Tibial nerve (tissue), 4 donors: ENCODE measurements at regions not wholly inside any gene's neighbourhood (a gene's known extent, or its start where the extent isn't known, plus 50 kb on each side); places are given as distances from the start of the nearest gene placed in this dataset.

ENCODE experiments used
- DNase-seq, 2 donors: peaks; one replicate each; pipeline ENCODE4 v3.0.0-alpha.2; 2019; ENCODE audit warnings: low spot score in 2 of 2
- H3K27ac ChIP-seq, 4 donors: fragments of 200-600 bp; sonication (generic) in 3 of 4; one replicate each; pipeline ENCODE4 v1.5.1; 2017 to 2019; ENCODE audit warnings: mild to moderate bottlenecking in 1 of 4
- H3K27me3 ChIP-seq, 2 donors: fragments of 200-600 bp; sonication (generic) in 1 of 2; one replicate each; pipeline versions ENCODE4 v1.5.1 to v1.6.0; 2017 to 2019
- H3K36me3 ChIP-seq, 3 donors: fragments of 200-600 bp; sonication (generic); one replicate each; pipeline ENCODE4 v1.5.1; 2018 to 2019
- H3K4me1 ChIP-seq, 4 donors: fragments of 200-600 bp; sonication (generic) in 3 of 4; one replicate each; pipeline ENCODE4 v1.5.1; 2017 to 2019
- H3K4me3 ChIP-seq, 4 donors: fragments of 200-600 bp; sonication (generic) in 3 of 4; one replicate each; pipeline ENCODE4 v1.5.1; 2017 to 2019; ENCODE audit warnings: mild to moderate bottlenecking in 1 of 4, moderate library complexity in 1 of 4
- H3K9me3 ChIP-seq, 4 donors: fragments of 200-600 bp; sonication (generic) in 3 of 4; one replicate each; pipeline ENCODE4 v1.5.1; 2017 to 2019
- CTCF ChIP-seq, 5 experiments: fragments of 200-600 bp in 3 of 5; fragments of 450-650 bp in 2 of 5; sonication (generic) in 3 of 5; IDR thresholded peaks; one replicate each; pipeline ENCODE4 v1.5.1; 2016 to 2019; ENCODE audit warnings: antibody characterized with exemption in 5 of 5, mild to moderate bottlenecking in 3 of 5, moderate library complexity in 2 of 5
- EP300 ChIP-seq, 2 donors: sonication (generic); formaldehyde crosslinking; IDR thresholded peaks; one replicate each; pipeline ENCODE4 v1.6.1; 2017; ENCODE audit warnings: antibody characterized with exemption in 2 of 2, mild to moderate bottlenecking in 1 of 2
- POLR2A ChIP-seq, 2 donors: fragments of 450-650 bp; IDR thresholded peaks; one replicate each; pipeline ENCODE4 v1.6.1; 2017; ENCODE audit warnings: antibody characterized with exemption in 2 of 2, mild to moderate bottlenecking in 2 of 2, moderate library complexity in 2 of 2
- WGBS, 2 donors: methylation state at CpG; one replicate each; pipeline ENCODE4 v1.1.5; 2018; 5-methylcytosine and 5-hydroxymethylcytosine counted together

GRCh38 chr13:50080203-50080910 lies 65.1 kb downstream of the KCNRG start:
- peak in 1 of 2 donors; percentile 38 for DNase-seq
- WGBS, 2 donors, result 1 to 2% methylated on average over 29 of the region's 29 CpGs
- TF ChIP-seq EP300 (IDR thresholded peaks at IDR 0.05) (peak in 1 of 2 donors; percentile 22), POLR2A (IDR thresholded peaks at IDR 0.05) (peak in 1 of 2 donors; percentile 4), CTCF (IDR thresholded peaks at IDR 0.05) (no peak)
- no peaks in the 10 kb centered on the region for H3K36me3 ChIP-seq
- peak overlapping the region; percentile 88 to 96 (median 89) for H3K27ac ChIP-seq
- peaks cover 0 to 64% (median 11%) of the 10 kb centered on the region in 4 donors for H3K4me1 ChIP-seq
- H3K9me3 ChIP-seq, result no peaks in the 10 kb centered on the region
- peak overlapping the region; percentile 71 to 93 (median 88) for H3K4me3 ChIP-seq
- no peaks in the 10 kb centered on the region for H3K27me3 ChIP-seq

- Histone ChIP-seq H3K36me3 (no peaks in the 10 kb centered on the region), H3K4me3 (peak overlapping the region; percentile 71 to 93 (median 88)), H3K9me3 (no peaks in the 10 kb centered on the region), H3K27ac (peak overlapping the region; percentile 88 to 96 (median 89)), H3K27me3 (no peaks in the 10 kb centered on the region), H3K4me1 (peaks cover 0 to 61% (median 11%) of the 10 kb centered on the region in 4 donors)
- TF ChIP-seq EP300 (IDR thresholded peaks at IDR 0.05) (no peak), POLR2A (IDR thresholded peaks at IDR 0.05) (no peak), CTCF (IDR thresholded peaks at IDR 0.05) (no peak)
- DNase-seq, result peak in 1 of 2 donors; percentile 38
- WGBS, 2 donors, result 1% methylated on average over 54 to 58 of the region's 67 CpGs
These were observed 65.9 kb downstream of the KCNRG start for GRCh38 chr13:50080911-50081678.

- no peaks in the 10 kb centered on the region for H3K9me3 ChIP-seq
- H3K27ac ChIP-seq, result peak overlapping the region; percentile 88 to 96 (median 89)
- H3K27me3 ChIP-seq, result no peaks in the 10 kb centered on the region
- H3K36me3 ChIP-seq, result no peaks in the 10 kb centered on the region
- TF ChIP-seq CTCF (IDR thresholded peaks at IDR 0.05) (peak in 2 of 5 experiments; percentile 24 to 40), POLR2A (IDR thresholded peaks at IDR 0.05) (peak; percentile 5 to 73), EP300 (IDR thresholded peaks at IDR 0.05) (peak; percentile 70 to 93)
- DNase-seq, result peak; percentile 96 to 97
- H3K4me3 ChIP-seq, result peak overlapping the region; percentile 71 to 93 (median 88)
- 0 to 1% methylated on average over 45 to 49 of the region's 49 CpGs for WGBS, 2 donors
- peaks cover 0 to 61% (median 11%) of the 10 kb centered on the region in 4 donors for H3K4me1 ChIP-seq
These were observed 66.6 kb downstream of the KCNRG start for GRCh38 chr13:50081679-50082425.

DNA sequence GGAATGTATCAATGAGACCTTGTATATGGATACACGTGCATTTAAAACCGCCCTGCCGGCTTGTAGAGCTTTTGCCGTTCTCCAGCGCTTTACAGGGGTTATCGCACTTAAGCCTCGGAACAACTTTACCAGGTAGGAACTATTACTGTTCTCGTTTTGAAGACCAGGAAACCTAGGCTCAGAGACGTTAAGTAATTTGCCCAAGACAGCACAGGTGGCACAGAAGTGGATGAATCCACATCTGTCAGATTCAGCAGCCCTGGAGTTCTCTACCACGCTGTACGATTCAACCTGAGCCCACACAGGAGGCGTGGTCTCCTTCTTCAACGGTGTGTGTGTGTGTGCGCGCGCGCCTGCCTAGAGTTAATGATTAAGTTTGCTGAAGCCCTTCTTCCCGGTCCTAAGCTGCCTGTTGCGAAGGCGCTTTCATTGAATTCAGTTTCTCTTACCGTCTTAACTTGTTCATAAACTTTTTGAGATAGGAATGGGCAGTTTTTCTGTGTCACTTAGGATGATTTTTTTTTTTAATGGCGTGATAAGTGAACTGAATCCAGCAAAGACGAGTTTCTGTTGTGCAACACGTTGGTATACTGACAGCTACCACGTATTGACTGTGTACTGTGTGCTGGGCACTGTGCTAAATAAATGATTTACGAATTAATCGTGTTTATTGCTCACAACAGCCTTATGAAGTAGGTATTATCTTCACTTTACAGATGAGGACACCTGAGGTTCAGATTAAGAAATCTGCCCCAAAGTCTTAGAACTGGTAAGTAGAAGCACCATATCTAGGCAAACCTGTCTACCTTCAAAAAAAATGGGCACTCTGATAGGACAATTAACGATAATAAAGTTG lies 67.4 kb downstream of the KCNRG start:
- H3K4me1 ChIP-seq, result peaks cover 0 to 57% (median 8%) of the 10 kb centered on the region in 4 donors
- no peaks in the 10 kb centered on the region for H3K36me3 ChIP-seq
- H3K27me3 ChIP-seq, result no peaks in the 10 kb centered on the region
- WGBS, 2 donors, result 5 to 9% methylated on average over 28 of the region's 28 CpGs
- peak; percentile 36 to 52 for DNase-seq
- TF ChIP-seq POLR2A (IDR thresholded peaks at IDR 0.05) (no peak), CTCF (IDR thresholded peaks at IDR 0.05) (no peak)
- H3K27ac ChIP-seq, result peak overlapping the region; percentile 34 to 89 (median 72)
- no peaks in the 10 kb centered on the region for H3K9me3 ChIP-seq
- peak overlapping the region; percentile 71 to 93 (median 88) for H3K4me3 ChIP-seq
